ENCODE measurements at regions not wholly inside any gene's neighbourhood (a gene's known extent, or its start where the extent isn't known, plus 50 kb on each side); places are given as distances from the start of the nearest gene placed in this dataset.

DNA sequence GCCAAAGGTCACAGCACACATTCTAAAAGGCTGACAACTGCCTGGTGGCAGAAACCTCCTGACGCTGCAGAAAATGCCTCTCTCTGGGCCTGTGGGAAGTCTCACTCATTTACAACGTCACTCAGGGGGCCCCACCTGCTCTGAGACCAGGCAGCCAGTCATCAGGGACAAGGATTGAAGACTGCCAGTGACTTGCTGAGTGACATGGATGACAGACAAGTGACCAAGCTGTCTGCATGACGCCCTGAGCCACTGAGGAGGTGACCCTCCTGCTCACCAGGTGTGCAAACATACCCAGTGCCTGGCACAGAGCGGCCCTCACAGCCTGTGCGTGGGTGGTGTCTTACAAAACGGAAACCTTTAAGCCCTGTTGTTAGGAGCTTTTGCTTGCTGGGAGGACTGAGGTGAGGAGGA is 392.4 kb downstream of the TNS1 start:
- no peaks in the 10 kb centered on the region for H3K27me3 ChIP-seq (ENCODE audit: insufficient read depth, low read length, poor library complexity)
- H3K4ac ChIP-seq (ENCODE audit: low read depth, low read length), result no peak overlapping the region
- H3K23ac ChIP-seq (ENCODE audit: low read length), result no peak overlapping the region
- H4K8ac ChIP-seq (ENCODE audit: low read depth, low read length), result no peak overlapping the region
- H3K4me2 ChIP-seq (ENCODE audit: low read length), result no peak overlapping the region
- H3K4me3 ChIP-seq (ENCODE audit: low read length), result no peak overlapping the region
- H3K79me2 ChIP-seq (ENCODE audit: control insufficient read depth, insufficient read depth, low read length), result no peaks in the 10 kb centered on the region
- no peak overlapping the region for H3K56ac ChIP-seq (ENCODE audit: low read length)
- H2AK5ac ChIP-seq (ENCODE audit: low read length), result no peak overlapping the region
- DNase-seq, result no peak
- no peak overlapping the region for H3K27ac ChIP-seq (ENCODE audit: low read depth, low read length)
- H2BK15ac ChIP-seq (replicated peaks; ENCODE audit: low read depth), result no peak overlapping the region
- H2BK5ac ChIP-seq (ENCODE audit: low read length), result no peak overlapping the region
- no peaks in the 10 kb centered on the region for H3K79me1 ChIP-seq (ENCODE audit: low read length)
- H3K4me1 ChIP-seq (ENCODE audit: control insufficient read depth, low read depth, low read length), result peaks cover under 1% of the 10 kb centered on the region
- WGBS (ENCODE audit: extremely low coverage, insufficient coverage, low lambda C conversion rate), result no CpG with 5 or more reads among the region's 6 CpGs
- no peak overlapping the region for H3K9ac ChIP-seq (ENCODE audit: low read length)
- no peaks in the 10 kb centered on the region for H3K36me3 ChIP-seq (ENCODE audit: control insufficient read depth, insufficient read depth, low read length)
- no peak overlapping the region for H2BK120ac ChIP-seq (ENCODE audit: low read depth, low read length)
- H4K5ac ChIP-seq (ENCODE audit: low read length), result no peak overlapping the region
- H3K18ac ChIP-seq (ENCODE audit: low read length), result no peak overlapping the region

DNA sequence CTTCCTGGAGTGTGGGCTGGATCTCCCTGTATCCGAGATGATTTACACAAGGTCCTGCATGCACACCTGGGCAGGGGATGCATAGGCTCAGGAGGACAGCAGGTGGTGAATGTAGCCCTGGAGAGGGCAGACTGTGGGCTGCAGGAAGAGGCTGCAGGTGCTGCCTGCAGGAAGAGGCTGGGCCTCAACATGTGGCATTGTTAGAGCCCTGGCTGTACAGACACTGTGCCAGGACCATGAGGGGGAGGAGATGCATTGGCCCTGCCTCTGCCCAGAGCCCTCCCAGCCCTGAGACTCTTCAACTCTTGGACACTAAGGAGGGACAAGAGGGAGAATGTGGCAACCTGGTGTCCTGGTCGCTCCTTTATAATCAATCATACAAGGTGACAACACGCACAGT is 392.8 kb downstream of the TNS1 start:
- Histone ChIP-seq H3K4me3 (ENCODE audit: low read length) (no peak overlapping the region), H3K56ac (ENCODE audit: low read length) (no peak overlapping the region), H2BK120ac (ENCODE audit: low read depth, low read length) (no peak overlapping the region), H2BK15ac (replicated peaks; ENCODE audit: low read depth) (no peak overlapping the region), H3K4ac (ENCODE audit: low read depth, low read length) (no peak overlapping the region), H3K27ac (ENCODE audit: low read depth, low read length) (no peak overlapping the region), H3K27me3 (ENCODE audit: insufficient read depth, low read length, poor library complexity) (no peaks in the 10 kb centered on the region), H3K79me2 (ENCODE audit: control insufficient read depth, insufficient read depth, low read length) (no peaks in the 10 kb centered on the region), H3K36me3 (ENCODE audit: control insufficient read depth, insufficient read depth, low read length) (no peaks in the 10 kb centered on the region), H2AK5ac (ENCODE audit: low read length) (no peak overlapping the region), H4K8ac (ENCODE audit: low read depth, low read length) (no peak overlapping the region), H4K5ac (ENCODE audit: low read length) (no peak overlapping the region), H3K23ac (ENCODE audit: low read length) (no peak overlapping the region), H3K9ac (ENCODE audit: low read length) (no peak overlapping the region), H3K79me1 (ENCODE audit: low read length) (no peaks in the 10 kb centered on the region), H3K4me1 (ENCODE audit: control insufficient read depth, low read depth, low read length) (peaks cover 4% of the 10 kb centered on the region), H2BK5ac (ENCODE audit: low read length) (no peak overlapping the region), H3K18ac (ENCODE audit: low read length) (no peak overlapping the region), H3K4me2 (ENCODE audit: low read length) (no peak overlapping the region)
- WGBS (ENCODE audit: extremely low coverage, insufficient coverage, low lambda C conversion rate), result no CpG with 5 or more reads among the region's 3 CpGs
- DNase-seq, result no peak

DNA sequence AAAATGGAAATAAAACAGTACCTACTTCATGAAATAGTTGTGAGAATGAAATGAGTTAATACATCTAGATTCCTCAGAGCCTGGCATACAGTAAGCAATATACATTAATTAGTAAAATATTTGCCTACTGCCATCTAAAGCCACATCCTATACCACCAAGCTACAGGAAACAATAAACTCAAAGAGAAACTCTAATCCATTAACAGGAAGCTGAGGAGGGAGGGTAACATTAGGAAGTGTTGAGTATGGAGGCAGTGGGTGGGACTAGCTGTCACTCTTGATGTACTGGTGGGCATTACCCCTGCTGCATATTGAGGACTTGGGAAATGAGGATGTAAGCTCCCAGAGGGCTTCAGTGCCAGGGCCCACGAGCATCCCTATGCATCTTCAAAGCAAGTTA is 396.5 kb downstream of the TNS1 start:
- Histone ChIP-seq H3K4me1 (ENCODE audit: control insufficient read depth, low read depth, low read length) (peaks cover 4% of the 10 kb centered on the region), H3K36me3 (ENCODE audit: control insufficient read depth, insufficient read depth, low read length) (no peaks in the 10 kb centered on the region), H2AK5ac (ENCODE audit: low read length) (no peak overlapping the region), H2BK120ac (ENCODE audit: low read depth, low read length) (no peak overlapping the region), H2BK5ac (ENCODE audit: low read length) (no peak overlapping the region), H4K8ac (ENCODE audit: low read depth, low read length) (no peak overlapping the region), H3K27me3 (ENCODE audit: insufficient read depth, low read length, poor library complexity) (no peaks in the 10 kb centered on the region), H3K79me2 (ENCODE audit: control insufficient read depth, insufficient read depth, low read length) (no peaks in the 10 kb centered on the region), H4K5ac (ENCODE audit: low read length) (no peak overlapping the region), H3K4ac (ENCODE audit: low read depth, low read length) (no peak overlapping the region), H3K9ac (ENCODE audit: low read length) (no peak overlapping the region), H3K27ac (ENCODE audit: low read depth, low read length) (no peak overlapping the region), H3K18ac (ENCODE audit: low read length) (no peak overlapping the region), H3K4me3 (ENCODE audit: low read length) (no peak overlapping the region), H2BK15ac (replicated peaks; ENCODE audit: low read depth) (no peak overlapping the region), H3K56ac (ENCODE audit: low read length) (no peak overlapping the region), H3K23ac (ENCODE audit: low read length) (no peak overlapping the region), H3K4me2 (ENCODE audit: low read length) (no peak overlapping the region), H3K79me1 (ENCODE audit: low read length) (no peaks in the 10 kb centered on the region)
- WGBS (ENCODE audit: extremely low coverage, insufficient coverage, low lambda C conversion rate), result no CpG with 5 or more reads among the region's 1 CpG
- DNase-seq, result no peak

DNA sequence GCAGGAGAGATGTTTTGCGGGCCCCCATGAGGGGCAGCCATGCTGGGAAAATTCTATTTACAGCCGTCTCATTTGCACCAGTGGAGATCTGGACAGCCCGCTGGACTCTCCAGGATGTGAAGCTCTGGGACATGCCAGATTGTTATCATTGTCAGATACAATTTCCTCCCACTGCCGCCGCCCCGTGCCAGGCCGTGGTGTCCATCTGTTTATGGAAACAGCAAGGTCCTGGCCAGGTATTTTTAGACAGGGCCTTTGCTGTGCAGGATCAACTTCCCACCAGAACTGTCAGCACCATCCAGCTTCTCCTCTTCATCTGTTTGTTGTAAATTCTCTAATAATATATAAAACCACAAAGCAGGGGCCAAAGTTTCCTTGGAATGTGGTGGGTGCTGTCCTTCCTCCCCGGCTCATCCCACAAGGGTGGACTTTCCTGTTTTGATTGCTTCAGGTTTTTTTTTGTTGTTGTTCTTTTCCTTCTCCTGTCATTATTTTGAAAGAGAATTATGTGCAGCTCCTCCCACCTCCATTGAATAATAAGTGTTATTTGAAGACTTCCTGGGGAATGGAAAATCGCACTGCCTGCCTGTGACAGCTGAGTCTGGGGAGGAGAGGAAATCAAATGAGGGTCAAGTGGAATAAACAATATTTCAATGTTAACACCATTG is 398.1 kb downstream of the TNS1 start:
- no peak overlapping the region for H2BK15ac ChIP-seq (replicated peaks; ENCODE audit: low read depth)

DNA sequence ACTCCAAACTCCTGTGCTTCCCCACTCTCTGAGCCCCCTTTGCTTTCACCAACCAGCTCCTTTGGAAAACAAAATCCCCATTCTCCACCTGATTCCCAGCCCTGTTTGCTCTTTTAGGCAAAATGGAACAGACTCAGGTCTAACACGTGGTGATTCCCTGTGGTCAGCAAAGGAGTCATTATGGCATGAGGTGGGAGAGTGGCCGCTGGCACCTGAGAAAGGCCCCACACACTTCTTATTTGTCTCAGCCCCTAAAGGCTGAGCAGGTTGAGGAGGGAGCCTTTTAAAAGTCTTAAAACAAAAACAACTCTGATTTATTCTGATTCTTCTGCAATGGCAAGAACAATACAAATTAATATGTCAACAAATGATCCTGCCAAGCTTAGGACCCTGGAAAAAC is 401.2 kb downstream of the TNS1 start:
- H3K79me2 ChIP-seq (ENCODE audit: control insufficient read depth, insufficient read depth, low read length), result no peaks in the 10 kb centered on the region
- H3K9ac ChIP-seq (ENCODE audit: low read length), result no peak overlapping the region
- no peak overlapping the region for H2BK120ac ChIP-seq (ENCODE audit: low read depth, low read length)
- no peak overlapping the region for H2BK15ac ChIP-seq (replicated peaks; ENCODE audit: low read depth)
- H3K4me1 ChIP-seq (ENCODE audit: control insufficient read depth, low read depth, low read length), result peaks cover 4% of the 10 kb centered on the region
- no peak overlapping the region for H4K8ac ChIP-seq (ENCODE audit: low read depth, low read length)
- no CpG with 5 or more reads among the region's 2 CpGs for WGBS (ENCODE audit: extremely low coverage, insufficient coverage, low lambda C conversion rate)
- H3K27me3 ChIP-seq (ENCODE audit: insufficient read depth, low read length, poor library complexity), result no peaks in the 10 kb centered on the region
- no peak overlapping the region for H3K4me2 ChIP-seq (ENCODE audit: low read length)
- no peak overlapping the region for H3K56ac ChIP-seq (ENCODE audit: low read length)
- no peak overlapping the region for H3K23ac ChIP-seq (ENCODE audit: low read length)
- H4K5ac ChIP-seq (ENCODE audit: low read length), result no peak overlapping the region
- DNase-seq, result no peak
- no peaks in the 10 kb centered on the region for H3K79me1 ChIP-seq (ENCODE audit: low read length)
- no peaks in the 10 kb centered on the region for H3K36me3 ChIP-seq (ENCODE audit: control insufficient read depth, insufficient read depth, low read length)
- H2BK5ac ChIP-seq (ENCODE audit: low read length), result no peak overlapping the region
- H2AK5ac ChIP-seq (ENCODE audit: low read length), result no peak overlapping the region
- H3K4ac ChIP-seq (ENCODE audit: low read depth, low read length), result no peak overlapping the region
- H3K18ac ChIP-seq (ENCODE audit: low read length), result no peak overlapping the region
- no peak overlapping the region for H3K27ac ChIP-seq (ENCODE audit: low read depth, low read length)
- no peak overlapping the region for H3K4me3 ChIP-seq (ENCODE audit: low read length)

More for the DNA sequence above, 398.1 kb downstream of the TNS1 start:
- no peak overlapping the region for H3K56ac ChIP-seq (ENCODE audit: low read length)
- no peak overlapping the region for H3K4me2 ChIP-seq (ENCODE audit: low read length)
- no peaks in the 10 kb centered on the region for H3K79me2 ChIP-seq (ENCODE audit: control insufficient read depth, insufficient read depth, low read length)
- no peak overlapping the region for H2BK120ac ChIP-seq (ENCODE audit: low read depth, low read length)
- H3K4me1 ChIP-seq (ENCODE audit: control insufficient read depth, low read depth, low read length), result peaks cover 4% of the 10 kb centered on the region
- no peak overlapping the region for H4K5ac ChIP-seq (ENCODE audit: low read length)
- H3K18ac ChIP-seq (ENCODE audit: low read length), result no peak overlapping the region
- DNase-seq, result no peak
- no peaks in the 10 kb centered on the region for H3K79me1 ChIP-seq (ENCODE audit: low read length)
- no peak overlapping the region for H3K4ac ChIP-seq (ENCODE audit: low read depth, low read length)
- H3K27ac ChIP-seq (ENCODE audit: low read depth, low read length), result no peak overlapping the region
- no peak overlapping the region for H4K8ac ChIP-seq (ENCODE audit: low read depth, low read length)
- no peaks in the 10 kb centered on the region for H3K27me3 ChIP-seq (ENCODE audit: insufficient read depth, low read length, poor library complexity)
- no peak overlapping the region for H3K4me3 ChIP-seq (ENCODE audit: low read length)
- H3K9ac ChIP-seq (ENCODE audit: low read length), result no peak overlapping the region
- no peak overlapping the region for H2BK5ac ChIP-seq (ENCODE audit: low read length)
- H3K36me3 ChIP-seq (ENCODE audit: control insufficient read depth, insufficient read depth, low read length), result no peaks in the 10 kb centered on the region
- no CpG with 5 or more reads among the region's 9 CpGs for WGBS (ENCODE audit: extremely low coverage, insufficient coverage, low lambda C conversion rate)
- no peak overlapping the region for H2AK5ac ChIP-seq (ENCODE audit: low read length)
- no peak overlapping the region for H3K23ac ChIP-seq (ENCODE audit: low read length)

DNA sequence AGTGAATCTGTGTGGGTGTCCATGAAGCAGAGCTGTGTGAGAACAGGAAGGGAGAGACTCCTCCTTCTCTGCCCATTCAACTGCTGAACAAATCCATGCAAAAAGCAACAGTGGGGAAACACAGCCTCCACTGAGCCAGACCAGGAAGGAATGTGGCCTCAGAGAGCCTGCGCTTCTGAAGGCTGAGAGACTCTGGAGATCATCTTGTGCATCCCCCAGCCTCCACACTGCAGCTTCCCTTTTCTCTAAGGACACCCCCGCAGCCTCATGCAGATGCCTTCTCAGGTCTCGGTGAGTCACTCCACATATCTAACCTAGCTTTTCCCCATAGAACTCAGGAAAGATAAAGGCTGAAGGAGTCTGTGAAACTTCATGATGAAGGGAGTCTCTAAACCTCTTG is 402.9 kb downstream of the TNS1 start:
- Histone ChIP-seq H3K4me1 (ENCODE audit: control insufficient read depth, low read depth, low read length) (no peaks in the 10 kb centered on the region), H2BK5ac (ENCODE audit: low read length) (no peak overlapping the region), H4K5ac (ENCODE audit: low read length) (no peak overlapping the region), H3K79me2 (ENCODE audit: control insufficient read depth, insufficient read depth, low read length) (no peaks in the 10 kb centered on the region), H3K27ac (ENCODE audit: low read depth, low read length) (no peak overlapping the region), H3K23ac (ENCODE audit: low read length) (no peak overlapping the region), H3K36me3 (ENCODE audit: control insufficient read depth, insufficient read depth, low read length) (no peaks in the 10 kb centered on the region), H2BK15ac (replicated peaks; ENCODE audit: low read depth) (no peak overlapping the region), H2AK5ac (ENCODE audit: low read length) (no peak overlapping the region), H3K27me3 (ENCODE audit: insufficient read depth, low read length, poor library complexity) (no peaks in the 10 kb centered on the region), H2BK120ac (ENCODE audit: low read depth, low read length) (no peak overlapping the region), H3K56ac (ENCODE audit: low read length) (no peak overlapping the region), H3K4me2 (ENCODE audit: low read length) (no peak overlapping the region), H4K8ac (ENCODE audit: low read depth, low read length) (no peak overlapping the region), H3K4ac (ENCODE audit: low read depth, low read length) (no peak overlapping the region), H3K4me3 (ENCODE audit: low read length) (no peak overlapping the region), H3K9ac (ENCODE audit: low read length) (no peak overlapping the region), H3K18ac (ENCODE audit: low read length) (no peak overlapping the region), H3K79me1 (ENCODE audit: low read length) (no peaks in the 10 kb centered on the region)
- no CpG with 5 or more reads among the region's 3 CpGs for WGBS (ENCODE audit: extremely low coverage, insufficient coverage, low lambda C conversion rate)
- no peak for DNase-seq
